SJCRH30 (cell line): ENCODE measurements at regions not wholly inside any gene's neighbourhood (a gene's known extent, or its start where the extent isn't known, plus 50 kb on each side); places are given as distances from the start of the nearest gene placed in this dataset.
A peak's percentile ranks its signal among the peaks of the same experiment; 100 is the strongest.
"Not testable (repeated sequence)": the region's sequence is repeated elsewhere in the genome, so short reads cannot be mapped to it uniquely, and the experiment has no call there.

Experiments used
- DNase-seq, 2 experiments: peaks; one replicate each; pipeline ENCODE4 v3.0.0-alpha.2; 2015 to 2020
- H3K27ac ChIP-seq: fragments of 250-450 bp; sonication (Bioruptor Pico); 2 replicates; pipeline ENCODE4 v1.5.1; 2020; ENCODE audit warnings: mild to moderate bottlenecking, moderate library complexity
- H3K27me3 ChIP-seq: fragments of 250-450 bp; sonication (Bioruptor Pico); 2 replicates; pipeline ENCODE4 v1.5.1; 2020; ENCODE audit warnings: mild to moderate bottlenecking, moderate library complexity
- H3K36me3 ChIP-seq: fragments of 250-450 bp; sonication (Bioruptor Pico); 2 replicates; pipeline ENCODE4 v1.5.1; 2020; ENCODE audit warnings: mild to moderate bottlenecking, moderate library complexity
- H3K4me1 ChIP-seq: fragments of 250-450 bp; sonication (Bioruptor Pico); 2 replicates; pipeline ENCODE4 v1.5.1; 2020; ENCODE audit warnings: mild to moderate bottlenecking, moderate library complexity
- H3K4me3 ChIP-seq: fragments of 250-450 bp; sonication (Bioruptor Pico); 2 replicates; pipeline ENCODE4 v1.5.1; 2020; ENCODE audit warnings: mild to moderate bottlenecking, moderate library complexity
- H3K9me3 ChIP-seq: fragments of 250-450 bp; sonication (Bioruptor Pico); replicated peaks from 2 replicates; pipeline ENCODE4 v1.5.1; 2020; ENCODE audit warnings: mild to moderate bottlenecking, moderate library complexity

GRCh38 chrX:115840729-115841409, 279.9 kb downstream of the PLS3 start:
- not testable (repeated sequence) for H3K9me3 ChIP-seq, H3K27ac ChIP-seq, H3K4me3 ChIP-seq, H3K36me3 ChIP-seq, H3K4me1 ChIP-seq, DNase-seq, H3K27me3 ChIP-seq

DNA sequence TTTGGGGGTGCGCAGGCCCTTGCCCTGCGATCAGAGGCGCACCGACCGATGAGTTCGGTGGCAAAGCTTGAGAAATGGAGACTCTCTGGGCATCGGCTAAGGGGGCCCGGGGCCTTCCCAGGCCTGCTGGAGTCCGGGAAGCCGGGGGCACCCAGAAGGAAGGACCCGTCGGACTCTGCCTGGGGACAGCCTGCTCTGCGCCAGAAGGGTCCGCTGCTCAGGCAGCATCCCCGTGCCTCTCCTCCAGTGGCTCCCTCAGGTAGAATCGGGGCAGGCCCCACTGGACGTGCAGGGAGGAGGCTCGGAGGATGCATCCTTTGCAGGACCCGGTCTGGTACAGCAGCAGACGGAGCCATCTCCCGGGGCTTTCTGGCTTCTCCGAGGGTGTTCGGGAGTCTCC, 290.0 kb downstream of the PLS3 start:
- not testable (repeated sequence) for H3K4me3 ChIP-seq, H3K27me3 ChIP-seq, H3K36me3 ChIP-seq, DNase-seq, H3K4me1 ChIP-seq, H3K27ac ChIP-seq, H3K9me3 ChIP-seq

- not testable (repeated sequence) for H3K4me3 ChIP-seq, H3K9me3 ChIP-seq, H3K27ac ChIP-seq, H3K27me3 ChIP-seq, DNase-seq, H3K4me1 ChIP-seq, H3K36me3 ChIP-seq
These were observed 292.3 kb downstream of the PLS3 start for GRCh38 chrX:115853260-115853659.

GRCh38 chrX:115881170-115881569, 289.4 kb upstream of the AGTR2 start:
- H3K27me3 ChIP-seq, DNase-seq, H3K4me3 ChIP-seq, H3K36me3 ChIP-seq, H3K27ac ChIP-seq, H3K9me3 ChIP-seq, H3K4me1 ChIP-seq: not testable (repeated sequence)

DNA sequence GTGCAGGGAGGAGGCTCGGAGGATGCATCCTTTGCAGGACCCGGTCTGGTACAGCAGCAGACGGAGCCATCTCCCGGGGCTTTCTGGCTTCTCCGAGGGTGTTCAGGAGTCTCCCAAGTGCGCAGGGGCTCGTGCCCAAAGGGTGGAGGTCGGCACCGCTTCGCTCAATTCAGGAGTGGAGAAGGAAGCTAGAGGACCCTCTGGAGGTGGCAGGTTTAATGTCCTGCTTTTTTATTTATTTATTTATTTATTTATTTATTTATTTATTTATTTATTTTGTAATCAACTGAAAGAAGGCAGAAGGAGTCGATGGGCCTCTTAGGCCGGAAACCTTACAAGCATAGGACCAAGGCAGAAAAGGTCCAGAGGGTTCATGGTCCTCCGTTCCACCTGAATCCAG, 286.4 kb upstream of the AGTR2 start:
- H3K27ac ChIP-seq, H3K4me3 ChIP-seq, DNase-seq, H3K27me3 ChIP-seq, H3K9me3 ChIP-seq, H3K36me3 ChIP-seq, H3K4me1 ChIP-seq: not testable (repeated sequence)

- H3K27ac ChIP-seq, DNase-seq, H3K9me3 ChIP-seq, H3K4me1 ChIP-seq, H3K4me3 ChIP-seq, H3K27me3 ChIP-seq: not testable (repeated sequence)
- peaks cover 15% of the 10 kb centered on the region for H3K36me3 ChIP-seq
These were observed 282.5 kb upstream of the AGTR2 start for GRCh38 chrX:115888041-115888440.

GRCh38 chrX:115888519-115888918, 282.0 kb upstream of the AGTR2 start:
- not testable (repeated sequence) for DNase-seq, H3K27ac ChIP-seq, H3K4me1 ChIP-seq, H3K9me3 ChIP-seq, H3K4me3 ChIP-seq, H3K27me3 ChIP-seq
- peaks cover 15% of the 10 kb centered on the region for H3K36me3 ChIP-seq

- no peaks in the 10 kb centered on the region for H3K27me3 ChIP-seq
- H3K36me3 ChIP-seq: peaks cover 15% of the 10 kb centered on the region
- H3K9me3 ChIP-seq: 0 out of 2 replicates have a peak, but pooled peaks cover 4% of the 10 kb centered on the region
- no peak overlapping the region for H3K4me3 ChIP-seq
- no peak overlapping the region for H3K27ac ChIP-seq
- no peak for DNase-seq
- H3K4me1 ChIP-seq: no peaks in the 10 kb centered on the region
These were observed 281.2 kb upstream of the AGTR2 start for GRCh38 chrX:115889121-115889890.

- Histone ChIP-seq H3K27me3 (no peaks in the 10 kb centered on the region), H3K4me3 (no peak overlapping the region), H3K36me3 (peaks cover 15% of the 10 kb centered on the region), H3K9me3 (0 out of 2 replicates have a peak, but pooled peaks cover 4% of the 10 kb centered on the region), H3K27ac (no peak overlapping the region), H3K4me1 (no peaks in the 10 kb centered on the region)
- DNase-seq: no peak
These were observed 278.4 kb upstream of the AGTR2 start for GRCh38 chrX:115892056-115892708.

- no peak overlapping the region for H3K4me3 ChIP-seq
- no peak overlapping the region for H3K27ac ChIP-seq
- DNase-seq: no peak
These were observed 277.5 kb upstream of the AGTR2 start for GRCh38 chrX:115892787-115893671.

GRCh38 chrX:115894087-115894486, 276.5 kb upstream of the AGTR2 start:
- H3K36me3 ChIP-seq: peaks cover 15% of the 10 kb centered on the region
- peak in 1 of 2 experiments; percentile 26 for DNase-seq
- no peaks in the 10 kb centered on the region for H3K27me3 ChIP-seq
- H3K9me3 ChIP-seq: 0 out of 2 replicates have a peak, but pooled peaks cover 4% of the 10 kb centered on the region
- H3K4me1 ChIP-seq: no peaks in the 10 kb centered on the region
- H3K4me3 ChIP-seq: no peak overlapping the region
- H3K27ac ChIP-seq: no peak overlapping the region

More at GRCh38 chrX:115892787-115893671, 277.5 kb upstream of the AGTR2 start:
- Histone ChIP-seq H3K4me1 (no peaks in the 10 kb centered on the region), H3K27me3 (no peaks in the 10 kb centered on the region), H3K9me3 (0 out of 2 replicates have a peak, but pooled peaks cover 4% of the 10 kb centered on the region), H3K36me3 (peaks cover 15% of the 10 kb centered on the region)

DNA sequence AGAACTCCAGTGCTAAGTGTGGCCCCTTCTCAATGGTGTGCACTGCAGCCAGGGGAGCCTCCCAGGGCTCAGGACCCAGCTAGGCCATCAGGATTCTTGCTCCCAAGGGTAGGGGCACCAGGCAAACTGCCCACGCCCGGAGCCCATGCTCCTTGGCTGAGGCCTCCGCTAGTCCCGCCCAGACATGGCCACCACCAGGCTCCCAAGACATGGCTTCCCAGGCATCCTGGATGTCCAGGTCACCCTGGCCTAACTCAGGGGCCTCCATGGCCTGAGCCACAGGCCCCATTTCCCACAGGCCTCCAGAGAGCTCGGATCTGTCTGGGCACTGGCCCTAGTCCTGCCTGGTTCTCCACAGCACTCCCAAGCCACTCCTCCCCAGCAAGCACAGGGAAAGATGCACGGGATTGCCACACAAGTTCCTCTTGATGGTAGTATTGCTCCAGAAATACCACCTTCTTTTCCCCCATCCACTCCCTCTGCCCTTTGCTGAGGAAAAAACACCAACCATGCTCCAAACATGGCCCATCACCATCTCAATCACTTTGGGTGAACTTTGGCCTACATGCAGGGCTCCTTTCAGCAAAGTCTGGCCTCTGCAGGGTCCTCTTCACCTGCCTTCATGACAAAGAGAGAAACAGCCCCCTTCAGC, 274.7 kb upstream of the AGTR2 start:
- Histone ChIP-seq H3K27ac (no peak overlapping the region), H3K4me3 (no peak overlapping the region), H3K27me3 (no peaks in the 10 kb centered on the region), H3K4me1 (no peaks in the 10 kb centered on the region), H3K9me3 (no peaks in the 10 kb centered on the region), H3K36me3 (peaks cover 3% of the 10 kb centered on the region; the same call in 1 of the 2 replicates)
- no peak for DNase-seq

DNA sequence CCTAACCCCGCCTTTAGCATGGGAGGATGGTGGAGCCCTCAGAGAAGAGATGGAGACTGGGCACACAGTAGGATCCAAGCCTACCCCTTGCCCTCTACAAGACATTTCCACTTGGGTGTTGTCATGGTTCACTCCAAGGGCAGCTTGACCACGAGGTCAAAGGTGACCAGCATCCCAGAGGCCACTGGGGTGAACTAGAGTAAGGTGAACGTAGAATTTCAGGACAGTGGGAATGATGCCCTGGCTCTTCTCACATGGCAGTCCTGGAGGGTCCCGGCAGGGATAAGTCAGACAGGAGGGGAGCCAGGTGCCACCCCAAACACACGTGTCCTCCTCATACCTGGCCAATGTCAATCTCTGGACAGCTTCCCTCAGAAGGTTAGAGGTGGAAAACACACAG, 274.2 kb upstream of the AGTR2 start:
- no peaks in the 10 kb centered on the region for H3K36me3 ChIP-seq
- H3K27ac ChIP-seq: no peak overlapping the region
- H3K9me3 ChIP-seq: no peaks in the 10 kb centered on the region
- no peak overlapping the region for H3K4me3 ChIP-seq
- H3K4me1 ChIP-seq: no peaks in the 10 kb centered on the region
- no peaks in the 10 kb centered on the region for H3K27me3 ChIP-seq
- no peak for DNase-seq

- no peak for DNase-seq
- Histone ChIP-seq H3K27me3 (no peaks in the 10 kb centered on the region), H3K27ac (no peak overlapping the region), H3K4me1 (no peaks in the 10 kb centered on the region), H3K9me3 (no peaks in the 10 kb centered on the region), H3K4me3 (no peak overlapping the region), H3K36me3 (no peaks in the 10 kb centered on the region)
These were observed 272.6 kb upstream of the AGTR2 start for GRCh38 chrX:115897956-115898355.
